HG03378 (cell line): ENCODE measurements at regions not wholly inside any gene's neighbourhood (a gene's known extent, or its start where the extent isn't known, plus 50 kb on each side); places are given as distances from the start of the nearest gene placed in this dataset.
"Not testable (repeated sequence)": the region's sequence is repeated elsewhere in the genome, so short reads cannot be mapped to it uniquely, and the experiment has no call there.

Experiments used
- ATAC-seq: cut with Tn5 transposase; IDR thresholded peaks from one replicate; pipeline ENCODE4 v1.9.1; 2021; ENCODE audit warnings: mild to moderate bottlenecking, moderate library complexity; ENCODE audit not compliant: unreplicated experiment

DNA sequence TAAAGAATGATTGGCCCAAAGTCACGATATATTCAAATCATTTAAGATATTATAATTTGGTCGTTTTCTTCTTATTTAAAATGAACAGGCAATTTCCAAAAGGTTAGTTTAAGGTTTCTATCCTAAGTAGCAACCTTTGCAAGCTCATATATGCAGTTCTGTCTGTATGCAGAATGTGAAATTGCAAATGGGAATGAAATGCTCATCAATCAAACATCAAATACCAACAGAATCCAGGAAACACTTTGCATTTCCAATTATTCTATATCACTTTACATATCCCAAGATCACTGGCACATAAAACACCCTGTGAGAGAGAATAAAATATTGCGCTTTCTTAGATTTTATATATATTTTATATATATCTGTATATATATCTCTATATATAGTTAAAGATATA, 237.3 kb downstream of the NRIP1 start:
- no peak for ATAC-seq

DNA sequence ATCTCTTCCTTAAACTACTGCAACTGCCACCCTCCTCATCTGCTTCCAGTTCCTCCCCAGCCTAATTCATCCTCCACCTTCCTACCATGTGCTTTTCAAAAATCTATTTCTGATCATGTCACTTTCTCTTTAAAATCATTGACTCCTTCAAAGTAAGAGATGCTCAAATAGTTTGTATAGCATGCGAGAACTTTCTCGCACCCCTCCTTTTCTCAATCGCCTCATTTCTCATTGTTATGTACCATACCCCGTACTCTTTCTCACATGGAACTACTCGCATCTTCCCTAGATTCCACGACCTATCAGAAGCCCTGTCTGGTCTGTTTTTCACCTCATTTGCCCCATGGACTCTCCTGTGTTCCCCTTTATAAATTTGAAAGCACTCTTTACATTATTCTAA, 238.2 kb downstream of the NRIP1 start:
- peak; percentile 48 for ATAC-seq

DNA sequence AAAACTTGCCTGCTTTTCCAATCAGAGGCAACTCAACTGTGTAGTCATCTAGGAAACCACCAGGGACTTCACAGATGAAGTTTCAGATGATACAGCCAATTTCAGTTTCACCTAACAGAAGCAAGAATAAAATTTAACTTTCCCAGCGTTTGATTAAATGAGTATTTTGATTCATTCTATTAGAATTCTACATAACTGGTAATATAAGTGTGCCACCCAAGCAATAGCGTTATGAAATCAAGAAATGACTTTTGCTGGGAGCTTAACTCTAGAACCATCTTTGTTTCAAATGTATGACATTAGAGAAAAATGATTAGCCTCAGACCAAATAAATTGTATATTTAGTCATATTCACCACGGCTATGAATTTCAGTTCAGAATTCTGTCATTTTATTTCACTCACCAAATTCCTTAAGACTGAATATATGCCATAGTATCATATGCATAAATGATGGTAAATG, 239.3 kb downstream of the NRIP1 start:
- ATAC-seq = peak; percentile 81

DNA sequence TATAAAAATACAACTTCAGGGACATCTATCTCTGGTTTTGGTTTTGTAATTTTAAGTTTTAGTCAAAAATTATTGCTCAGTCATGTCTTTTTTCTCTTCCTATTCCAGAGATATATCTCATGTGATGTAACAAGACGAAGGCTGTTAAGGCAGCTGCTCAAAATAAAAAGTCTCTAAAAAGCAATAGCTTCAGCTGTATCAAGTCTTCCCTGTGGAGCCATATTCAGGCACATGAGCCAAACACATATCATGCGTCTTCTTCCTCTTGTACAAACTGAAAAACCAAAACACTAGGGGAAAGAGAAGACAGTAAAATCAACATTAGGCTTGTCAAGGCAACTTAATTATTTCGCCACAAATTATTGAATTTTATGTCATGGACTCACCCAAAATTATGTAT, 240.7 kb downstream of the NRIP1 start:
- no peak for ATAC-seq

DNA sequence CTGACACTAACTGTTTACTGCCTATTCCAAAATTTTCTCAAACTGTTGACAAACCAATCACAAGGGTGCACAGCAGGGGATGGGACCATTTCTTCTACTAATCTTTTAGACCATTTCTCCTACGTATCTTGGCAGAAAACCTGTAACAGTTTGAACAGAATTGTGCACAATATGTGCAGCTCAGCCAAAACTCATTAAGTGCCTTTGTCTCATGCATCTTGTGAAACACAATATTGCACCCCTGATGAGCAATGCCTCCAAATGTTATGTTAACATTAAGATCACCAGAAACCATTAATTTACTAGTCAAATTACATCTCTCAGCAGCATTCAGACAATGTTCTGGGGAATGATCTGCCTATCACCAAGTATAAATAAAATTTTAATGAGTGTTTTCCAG, 247.5 kb downstream of the NRIP1 start:
- ATAC-seq = no peak

DNA sequence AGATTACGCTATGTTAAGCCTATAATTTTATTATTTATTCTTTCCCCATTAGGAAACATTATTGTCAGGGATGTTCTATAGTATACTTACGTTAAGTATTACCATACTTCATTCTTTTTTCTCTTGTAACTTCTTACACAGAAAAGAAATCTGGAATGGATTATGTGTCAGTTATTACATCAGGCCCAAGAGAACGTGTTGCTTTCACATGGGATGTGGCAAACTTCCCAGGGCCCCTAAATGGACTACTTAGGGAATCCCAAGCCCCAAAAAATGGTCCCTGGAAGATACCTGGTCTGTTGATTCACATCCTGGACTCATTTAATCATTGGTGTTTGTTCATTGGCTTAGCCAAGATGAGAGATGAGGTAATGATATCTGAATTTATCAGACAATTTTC, 249.8 kb downstream of the NRIP1 start:
- no peak for ATAC-seq

DNA sequence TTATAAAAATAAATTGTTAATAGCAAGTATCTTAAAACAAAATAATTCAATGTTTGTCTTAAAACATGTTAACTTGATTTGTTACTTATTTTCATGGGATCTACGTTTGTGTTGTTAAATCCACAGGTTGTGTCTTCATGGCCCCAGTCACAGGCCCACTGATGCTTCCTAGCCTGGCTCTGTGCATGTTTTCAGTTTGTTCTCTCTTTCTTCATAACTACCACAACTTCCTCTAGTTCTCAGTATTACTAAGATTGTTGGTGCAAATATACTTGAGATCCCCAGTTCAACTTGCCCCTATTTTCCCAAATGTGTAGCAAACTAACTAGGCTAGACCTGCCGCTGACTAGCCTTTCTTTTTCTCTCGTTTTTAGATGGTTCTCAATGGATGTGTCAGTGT, 250.5 kb downstream of the NRIP1 start:
- ATAC-seq = no peak

DNA sequence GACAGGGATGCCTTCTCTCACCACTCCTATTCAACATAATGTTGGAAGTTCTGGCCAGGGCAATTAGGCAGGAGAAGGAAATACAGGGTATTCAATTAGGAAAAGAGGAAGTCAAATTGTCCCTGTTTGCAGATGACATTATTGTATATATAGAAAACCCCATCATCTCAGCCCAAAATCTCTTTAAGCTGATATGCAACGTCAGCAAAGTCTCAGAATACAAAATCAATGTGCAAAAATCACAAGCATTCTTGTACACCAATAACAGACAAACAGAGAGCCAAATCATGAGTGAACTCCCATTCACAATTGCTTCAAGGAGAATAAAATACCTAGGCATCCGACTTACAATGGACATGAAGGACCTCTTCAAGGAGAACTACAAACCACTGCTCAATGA, 258.1 kb upstream of the SAMSN1 start:
- not testable (repeated sequence) for ATAC-seq

DNA sequence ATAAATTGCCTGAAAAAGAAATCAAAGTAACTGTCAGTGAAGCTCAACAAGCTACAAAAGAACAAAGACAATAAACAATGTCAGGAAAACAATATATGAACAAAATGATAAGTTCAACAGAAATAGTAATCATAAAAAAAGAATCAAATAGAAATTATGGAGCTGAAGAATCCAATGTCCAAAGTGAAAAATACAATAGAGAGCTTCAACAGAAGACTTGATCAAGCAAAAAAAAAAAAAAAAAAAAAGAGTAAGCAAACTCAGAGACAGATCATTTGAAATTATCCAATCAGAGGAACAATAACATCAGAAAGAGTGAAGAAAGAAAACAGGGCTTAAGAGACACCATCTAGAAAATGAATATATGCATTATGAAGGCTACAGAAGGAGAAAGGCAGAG, 251.4 kb upstream of the SAMSN1 start:
- no peak for ATAC-seq

DNA sequence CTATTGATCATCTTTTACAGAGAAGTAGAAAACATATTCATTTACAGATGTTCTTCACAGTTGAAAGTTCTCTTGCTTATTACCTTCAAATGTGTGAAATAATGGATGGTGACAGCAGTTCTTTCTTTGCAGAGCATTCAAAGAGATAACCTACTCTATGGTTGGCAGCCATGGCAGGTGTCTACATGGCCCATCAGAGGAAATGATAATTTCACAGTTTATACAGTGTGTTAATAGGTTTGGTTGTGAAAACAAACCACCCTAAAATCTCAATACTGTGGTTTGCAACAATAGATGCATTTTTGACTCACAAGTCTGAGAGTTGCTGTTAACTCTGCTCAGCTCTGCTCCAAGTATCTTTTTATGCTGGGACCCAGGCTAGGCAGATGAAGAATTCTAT, 241.2 kb upstream of the SAMSN1 start:
- no peak for ATAC-seq

DNA sequence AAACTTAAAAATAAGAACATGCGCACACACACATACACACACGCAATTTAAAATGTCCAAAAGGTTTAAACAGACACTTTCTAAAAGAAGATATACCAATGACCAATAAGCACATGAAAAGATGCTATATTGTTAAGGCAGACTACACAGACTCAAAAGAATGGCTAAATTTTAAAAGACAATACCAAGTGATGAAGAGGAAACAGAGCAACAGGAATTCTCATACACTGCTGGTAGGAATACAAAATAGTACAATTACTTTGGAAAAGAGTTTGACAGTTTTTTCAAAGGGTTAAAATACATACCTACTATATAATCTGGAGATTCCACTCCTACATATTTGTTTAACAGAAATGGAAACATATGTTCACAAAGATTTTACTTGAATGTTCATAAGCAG, 239.6 kb upstream of the SAMSN1 start:
- no peak for ATAC-seq

DNA sequence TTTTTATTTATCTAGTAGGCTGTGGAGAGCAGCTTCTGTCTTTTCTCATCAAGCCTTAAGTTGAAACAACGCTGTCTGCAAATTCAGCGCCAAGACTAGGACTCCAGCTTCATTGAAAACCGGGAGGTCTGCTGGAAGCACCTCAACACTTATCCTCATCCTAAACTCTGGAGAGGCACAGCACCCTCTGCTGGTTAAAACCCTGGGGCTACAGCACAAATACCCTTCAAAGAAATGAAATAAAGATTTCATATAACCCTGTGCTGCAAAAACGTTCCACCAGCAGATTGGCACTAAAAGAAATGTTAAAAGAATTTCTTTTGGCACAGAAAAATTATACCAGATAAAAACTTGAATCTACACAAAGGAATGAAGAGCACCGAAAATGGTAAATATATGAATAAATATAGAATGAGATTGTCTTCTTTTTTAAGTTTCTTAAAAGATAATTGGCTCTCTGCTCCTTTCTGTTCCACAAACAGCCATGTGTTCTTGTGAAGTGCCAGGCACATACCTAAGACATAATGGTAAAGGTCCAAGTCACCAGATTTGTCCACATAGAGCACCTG, 227.7 kb upstream of the SAMSN1 start:
- ATAC-seq = no peak

DNA sequence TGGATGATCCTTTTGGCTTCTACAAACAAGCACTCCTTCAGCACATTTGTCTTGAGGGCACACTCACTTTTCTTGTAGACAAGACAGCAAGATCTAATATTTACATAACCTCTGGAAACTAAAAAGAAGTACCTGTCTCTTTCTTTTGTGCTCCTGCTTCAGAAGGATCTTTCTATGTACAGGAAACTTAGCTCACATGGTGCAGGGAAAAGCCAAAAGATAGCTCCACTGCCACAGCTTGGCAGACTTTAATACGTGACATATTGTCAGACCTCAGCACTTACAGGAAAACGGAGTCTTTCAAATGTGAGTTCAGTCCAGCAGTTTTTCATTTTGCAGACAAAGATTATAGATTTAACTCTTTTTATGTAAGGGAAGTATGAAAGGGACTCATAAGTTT, 225.5 kb upstream of the SAMSN1 start:
- no peak for ATAC-seq

DNA sequence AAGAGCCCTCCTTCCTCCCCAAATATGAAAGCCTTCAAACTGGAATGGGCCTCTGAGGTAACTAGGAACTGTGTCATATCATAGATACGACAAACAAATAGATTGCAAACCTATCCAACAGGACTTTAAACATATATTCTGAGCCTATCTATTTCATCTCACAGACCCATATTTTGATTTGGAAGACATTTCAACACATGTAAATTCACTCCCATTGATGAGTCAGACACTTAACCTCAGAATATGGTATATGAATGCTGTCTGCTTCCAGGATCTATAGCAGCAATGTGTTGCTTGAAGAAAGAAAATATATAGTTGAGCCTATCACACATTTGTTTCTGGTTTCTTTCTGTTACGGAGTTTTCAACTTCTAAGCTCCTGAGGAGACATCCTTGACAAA, 221.9 kb upstream of the SAMSN1 start:
- ATAC-seq = no peak

DNA sequence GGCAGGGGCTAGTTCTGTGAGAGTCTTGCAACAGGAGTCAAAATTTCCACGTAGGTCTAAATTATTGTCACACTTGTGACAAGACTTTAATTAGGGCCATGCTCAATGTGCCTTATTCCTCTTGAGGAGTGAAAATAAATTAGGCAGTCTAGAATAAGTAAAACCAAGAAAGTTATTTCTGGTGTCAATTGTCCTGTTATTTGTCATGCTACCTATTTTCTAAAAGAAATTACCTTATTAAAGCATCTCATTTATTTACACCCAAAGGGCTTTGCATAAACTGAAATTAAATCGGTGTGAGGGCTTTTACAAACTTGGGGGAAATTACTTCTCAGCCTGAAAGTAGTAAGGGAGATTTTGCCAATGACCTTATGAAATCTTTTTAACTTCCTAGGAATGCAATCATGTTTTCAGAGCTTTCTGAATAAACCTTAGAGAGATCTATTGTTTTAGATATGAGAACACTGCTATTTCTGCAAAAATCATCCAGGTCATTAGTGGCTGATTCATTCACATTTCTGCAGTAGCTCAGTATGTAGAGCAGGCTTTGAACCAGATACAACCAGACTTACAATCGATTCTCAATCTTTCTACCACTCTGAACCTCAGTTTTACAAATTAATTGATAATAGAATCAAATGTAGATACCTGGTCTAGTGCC, 221.2 kb upstream of the SAMSN1 start:
- ATAC-seq = no peak

DNA sequence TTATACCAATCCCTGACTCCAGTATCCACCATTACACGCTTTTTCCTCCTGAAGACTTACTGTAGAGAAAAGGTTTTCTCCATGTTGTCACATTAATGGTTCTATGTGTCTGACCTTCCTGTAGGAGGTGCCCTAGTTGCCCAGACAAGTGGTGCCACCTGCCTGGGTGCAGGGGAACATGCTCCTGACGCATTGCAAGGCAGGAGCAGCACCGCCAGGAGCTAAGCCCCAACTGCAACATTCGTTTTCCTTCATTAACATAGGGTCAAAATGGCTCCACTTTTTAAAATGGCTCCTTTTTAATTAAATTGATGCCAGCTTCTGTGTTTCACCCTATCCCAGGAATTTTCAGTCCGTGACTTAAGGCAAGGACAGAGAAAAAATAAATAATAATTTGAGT, 220.1 kb upstream of the SAMSN1 start:
- ATAC-seq = no peak

DNA sequence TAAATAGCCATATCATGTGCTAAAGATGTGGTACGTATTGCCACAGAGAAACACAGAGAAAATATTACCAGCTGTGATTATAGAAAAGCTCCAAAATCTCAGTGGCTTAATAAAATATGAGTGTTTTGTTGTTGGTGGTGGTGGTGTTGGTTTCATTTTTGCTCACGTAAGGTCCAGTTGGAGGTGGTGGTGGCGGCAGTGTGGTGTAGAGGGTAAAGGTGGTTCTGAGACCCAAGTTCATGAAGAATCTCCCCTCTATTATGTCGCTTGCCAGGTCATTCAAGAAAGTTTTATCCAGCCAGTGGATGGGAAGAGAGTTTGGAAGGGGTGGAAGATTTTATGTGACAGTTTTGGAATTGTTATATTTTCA, 217.6 kb upstream of the SAMSN1 start:
- ATAC-seq = peak; percentile 24

DNA sequence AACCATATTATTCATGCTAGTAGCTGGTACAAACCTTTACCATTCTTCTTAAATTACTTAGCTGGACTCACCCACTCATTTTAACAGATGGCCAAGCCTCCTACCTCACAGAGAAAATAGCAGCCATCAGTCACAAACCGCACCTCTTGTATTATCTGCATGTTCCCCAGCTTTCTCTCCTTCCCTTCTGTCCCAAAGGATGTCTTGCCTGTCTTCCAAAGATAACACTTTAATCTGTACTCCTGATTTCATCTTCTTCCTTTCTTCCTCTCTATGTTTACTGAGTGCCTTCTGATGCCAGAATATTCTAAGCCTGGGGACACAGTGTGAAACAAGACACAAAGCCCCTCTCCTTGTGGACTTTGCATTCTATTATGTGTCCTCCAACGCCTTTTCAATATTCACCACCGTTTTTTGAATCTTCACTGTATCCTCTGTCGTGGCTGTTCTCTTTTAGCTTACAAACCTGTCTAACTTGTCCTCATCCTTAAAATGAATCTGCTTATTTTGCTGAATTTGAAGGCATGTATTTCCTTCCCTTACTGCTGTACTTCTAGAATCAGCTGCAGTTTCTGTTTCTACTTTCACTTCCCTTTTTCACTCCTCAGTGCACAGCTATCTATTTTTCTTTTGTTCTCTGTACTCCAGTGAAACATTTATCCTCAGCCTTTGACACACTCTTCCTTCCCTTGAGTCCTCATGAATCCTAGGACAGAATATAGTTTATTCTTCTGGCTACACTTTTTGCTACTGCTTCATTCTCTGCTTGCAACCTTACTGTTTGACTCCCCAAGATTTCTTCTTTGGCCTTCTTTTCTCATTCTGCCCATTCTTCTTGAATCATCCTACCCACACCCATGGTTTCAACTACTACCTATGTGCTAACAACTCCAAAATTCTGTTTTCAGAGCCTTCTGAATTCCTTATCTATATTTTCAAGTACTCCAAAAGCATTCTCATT, 216.9 kb upstream of the SAMSN1 start:
- peak; percentile 97 for ATAC-seq

DNA sequence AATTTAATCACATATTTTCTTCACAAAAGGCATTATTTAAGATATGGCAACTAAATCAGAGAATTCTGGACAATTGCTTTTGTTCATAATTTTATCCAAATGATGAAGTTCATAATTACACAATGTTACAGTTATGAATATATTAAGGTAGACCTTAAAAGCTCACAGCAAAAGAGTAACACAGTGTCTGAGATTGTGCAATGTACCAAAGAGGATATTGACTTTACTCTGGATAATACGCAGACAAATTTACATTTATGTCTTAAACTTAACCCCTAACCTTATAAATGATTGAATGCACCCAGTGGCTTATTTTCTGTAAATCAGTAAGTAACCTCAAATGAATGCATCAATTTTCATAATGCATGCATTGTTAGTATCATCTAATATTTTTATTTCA, 216.2 kb upstream of the SAMSN1 start:
- ATAC-seq = peak; percentile 1

DNA sequence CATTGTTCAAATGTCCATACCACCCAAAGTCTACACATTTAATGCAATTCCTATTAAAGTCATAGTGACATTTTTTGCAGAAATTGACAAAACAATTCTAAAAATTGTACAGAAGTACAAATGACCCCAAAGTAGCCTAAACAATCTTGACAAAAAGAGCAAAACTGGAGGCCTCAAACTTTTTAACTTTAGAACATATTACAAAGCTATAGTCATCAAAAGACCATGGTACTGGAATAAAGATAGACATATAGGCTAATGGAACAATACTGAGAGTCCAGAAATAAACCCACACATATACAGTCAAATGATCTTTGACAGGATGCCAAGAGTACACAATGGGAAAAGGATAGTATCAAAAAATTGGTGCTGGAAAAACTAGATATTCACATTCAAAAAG, 213.2 kb upstream of the SAMSN1 start:
- ATAC-seq = no peak

DNA sequence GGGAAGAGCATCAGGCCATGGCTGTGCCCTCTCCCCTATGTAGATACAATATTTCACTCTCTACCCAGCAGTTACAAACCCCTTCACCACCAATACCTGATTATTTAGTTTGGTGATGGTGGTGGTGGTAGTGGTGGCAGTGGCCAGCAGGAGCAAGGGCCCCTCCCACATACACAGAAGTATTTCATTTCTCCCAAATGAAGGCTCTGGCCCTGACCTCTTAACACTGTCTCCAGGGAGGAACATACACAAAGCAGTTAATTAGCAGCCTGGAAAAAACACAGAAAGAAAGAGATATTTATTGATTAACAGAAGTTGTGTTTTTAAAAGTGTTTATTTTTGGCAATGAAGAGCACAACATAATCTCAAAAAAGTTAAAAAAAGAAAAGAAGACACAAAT, 212.7 kb upstream of the SAMSN1 start:
- no peak for ATAC-seq
